ENCODE measurements at regions not wholly inside any gene's neighbourhood (a gene's known extent, or its start where the extent isn't known, plus 50 kb on each side); places are given as distances from the start of the nearest gene placed in this dataset.
A peak's percentile ranks its signal among the peaks of the same experiment; 100 is the strongest.
"Not testable (repeated sequence)": the region's sequence is repeated elsewhere in the genome, so short reads cannot be mapped to it uniquely, and the experiment has no call there.

DNA sequence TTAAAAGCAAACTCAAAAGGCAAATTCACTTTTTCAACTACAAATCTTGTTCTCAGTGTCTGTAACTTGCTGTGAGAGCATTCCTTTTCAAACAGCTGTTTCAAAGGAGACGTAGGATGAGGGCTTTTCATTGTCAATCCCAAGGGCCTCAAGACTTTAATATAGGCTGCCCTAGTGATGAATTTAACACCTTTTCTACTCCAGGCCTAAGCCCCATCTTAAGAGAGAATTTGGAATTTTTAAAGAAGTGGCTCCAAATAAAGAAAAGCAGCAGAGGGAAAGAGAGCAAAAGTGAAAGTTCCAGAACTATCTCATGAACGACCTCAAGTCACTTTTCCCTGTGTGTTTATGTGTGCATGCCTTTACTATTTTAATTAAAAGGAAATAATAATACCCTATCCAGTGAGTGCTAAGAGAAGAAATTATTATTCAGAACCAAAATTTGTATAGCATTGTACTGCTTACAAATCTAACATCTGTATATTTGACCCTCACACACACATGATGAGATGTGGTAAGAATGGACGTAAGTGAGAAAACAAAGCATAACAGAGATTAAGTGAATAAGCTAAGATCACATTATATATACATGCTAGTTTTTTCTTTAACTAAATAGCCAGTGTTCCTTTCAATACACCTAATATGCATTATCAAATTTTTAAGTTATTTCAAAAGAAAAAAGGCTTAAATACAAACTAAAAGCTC, 196.4 kb downstream of the VGLL3 start:
- peak; percentile 41 for DNase-seq (ENCODE audit: low read depth, low spot score)

- peak; percentile 92 for DNase-seq (ENCODE audit: low read depth, low spot score)
These were observed 197.2 kb downstream of the VGLL3 start for GRCh38 chr3:86793786-86794185.

DNA sequence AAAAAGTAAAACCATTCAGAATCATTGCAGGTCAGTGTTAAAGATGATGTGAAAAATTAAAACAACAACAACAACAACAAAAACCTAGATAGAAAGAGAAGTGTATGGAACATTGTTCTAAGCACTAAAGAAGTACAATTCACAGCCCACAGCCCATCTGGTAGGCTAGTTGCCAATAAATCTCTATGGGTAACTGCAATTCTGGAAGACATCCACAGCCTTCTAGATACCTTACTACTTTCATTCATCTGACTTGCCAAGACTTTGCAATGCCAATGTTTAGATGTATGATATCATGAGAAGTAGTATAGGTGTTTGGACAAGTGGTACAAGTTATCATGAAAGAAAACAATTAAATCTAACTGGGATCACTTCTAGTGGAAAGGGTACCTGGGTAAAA, 198.6 kb downstream of the VGLL3 start:
- peak; percentile 67 for DNase-seq (ENCODE audit: low read depth, low spot score)

DNA sequence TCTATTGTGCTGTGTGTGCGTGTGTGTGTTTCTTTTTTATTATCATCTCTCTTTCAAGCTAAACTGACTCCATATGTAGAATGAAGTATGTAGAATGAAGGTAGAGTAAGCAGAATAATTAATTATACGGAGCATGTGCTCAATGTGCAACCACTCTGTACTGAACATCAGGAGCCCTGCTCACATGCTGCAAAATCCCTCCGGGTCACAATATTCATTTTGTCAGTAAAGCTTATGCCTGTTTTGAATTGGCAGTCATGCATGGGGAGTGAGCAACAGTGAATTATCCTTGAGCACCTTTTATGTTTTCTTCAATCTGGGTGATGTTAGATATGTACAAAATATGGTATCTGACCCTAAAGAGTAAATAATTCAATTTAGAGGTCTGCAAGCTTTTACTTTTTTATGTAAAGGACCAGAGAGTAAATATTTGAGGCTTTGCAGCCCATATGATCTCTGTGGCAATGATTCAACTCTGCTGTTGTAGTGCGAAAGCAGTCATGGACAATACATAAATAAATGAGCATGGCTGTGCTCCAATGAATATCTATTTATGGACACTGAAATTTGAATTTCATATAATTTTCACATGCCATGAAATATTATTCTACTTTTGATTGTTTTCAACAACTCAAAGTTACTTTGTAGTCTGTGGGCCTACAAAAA, 199.9 kb downstream of the VGLL3 start:
- DNase-seq (ENCODE audit: low read depth, low spot score) = no peak

DNA sequence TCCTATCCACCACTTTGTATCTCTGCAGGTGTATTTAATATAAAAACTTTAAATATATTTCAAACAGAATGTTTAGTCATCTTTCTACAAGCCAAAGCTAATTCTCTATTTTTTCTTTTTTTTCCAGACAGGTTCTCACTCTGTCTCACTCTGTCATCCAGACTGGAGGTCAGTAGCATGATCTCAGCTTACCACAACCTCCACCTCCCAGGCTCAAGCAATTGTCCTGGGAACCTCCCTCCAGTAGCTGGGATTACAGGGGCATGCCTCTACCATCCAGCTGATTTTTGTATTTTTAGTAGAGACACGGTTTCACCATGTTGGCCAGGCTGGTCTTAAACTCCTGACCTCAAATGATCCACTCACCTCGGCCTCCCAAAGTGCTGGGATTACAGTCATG, 202.6 kb downstream of the VGLL3 start:
- peak; percentile 53 for DNase-seq (ENCODE audit: low read depth, low spot score)

- DNase-seq (ENCODE audit: low read depth, low spot score) = peak; percentile 81
These were observed 203.9 kb downstream of the VGLL3 start for GRCh38 chr3:86787091-86787490.

DNA sequence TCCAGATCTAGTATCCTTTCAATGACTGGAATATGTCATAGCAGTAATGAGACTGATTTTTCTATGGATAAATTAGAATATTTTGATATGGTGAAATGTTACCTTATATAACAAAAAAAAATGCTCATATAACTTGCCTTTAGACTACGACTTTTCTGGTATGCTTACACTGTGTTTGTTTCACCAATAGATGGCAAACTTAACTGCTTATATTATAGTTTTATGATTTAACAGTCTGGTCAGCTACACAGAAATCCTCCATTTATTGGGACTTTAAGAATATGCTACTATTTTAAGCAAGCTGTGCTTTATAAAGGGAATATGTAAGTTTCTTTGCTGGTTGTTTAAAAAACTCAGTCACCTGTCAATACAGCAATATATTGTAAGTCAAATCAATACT, 205.6 kb downstream of the VGLL3 start:
- peak; percentile 50 for DNase-seq (ENCODE audit: low read depth, low spot score)

- DNase-seq (ENCODE audit: low read depth, low spot score) = no peak
These were observed 208.1 kb downstream of the VGLL3 start for GRCh38 chr3:86782866-86783265.

DNA sequence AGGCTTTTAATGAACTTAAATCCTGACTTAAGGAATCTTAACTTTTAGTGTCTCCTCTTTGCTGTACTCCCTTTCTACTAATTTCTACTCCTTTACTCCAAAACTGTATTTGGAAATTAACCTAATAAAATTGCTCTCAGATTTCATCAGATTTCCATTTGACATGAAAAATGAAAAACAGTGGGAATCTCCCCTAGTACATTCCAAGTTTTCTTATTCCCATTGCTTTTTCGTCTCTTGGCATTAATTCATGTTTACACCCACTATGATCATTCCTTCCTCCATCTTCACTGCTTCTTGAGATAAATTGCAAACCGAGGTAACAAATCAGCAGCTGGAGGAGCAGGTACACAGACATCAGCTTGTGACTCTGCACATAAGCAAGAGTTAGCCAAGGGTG, 208.7 kb downstream of the VGLL3 start:
- no peak for DNase-seq (ENCODE audit: low read depth, low spot score)

- peak; percentile 51 for DNase-seq (ENCODE audit: low read depth, low spot score)
These were observed 216.8 kb downstream of the VGLL3 start for GRCh38 chr3:86774082-86774691.

DNA sequence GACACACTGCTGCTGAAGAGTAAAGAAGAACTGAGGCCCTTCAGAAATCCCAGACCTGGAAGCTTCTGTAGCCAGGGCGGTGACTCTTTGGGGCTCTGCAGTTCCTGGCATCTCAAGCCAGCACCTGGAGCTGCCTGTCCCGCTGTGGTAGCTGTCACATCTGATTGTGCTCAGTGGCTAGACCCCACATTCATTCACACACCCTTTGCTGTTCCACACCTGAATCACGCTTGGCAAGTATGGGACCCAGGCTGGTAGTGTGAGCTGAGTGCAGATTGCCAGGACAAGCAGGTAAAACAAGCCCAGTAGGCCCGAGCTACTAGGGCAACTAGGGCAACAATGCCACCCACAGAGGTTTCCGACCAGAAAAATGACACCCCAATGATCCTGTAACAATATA, 218.2 kb downstream of the VGLL3 start:
- DNase-seq (ENCODE audit: low read depth, low spot score) = no peak

GRCh38 chr3:86771741-86772512, 219.0 kb downstream of the VGLL3 start:
- no peak for DNase-seq (ENCODE audit: low read depth, low spot score)

DNA sequence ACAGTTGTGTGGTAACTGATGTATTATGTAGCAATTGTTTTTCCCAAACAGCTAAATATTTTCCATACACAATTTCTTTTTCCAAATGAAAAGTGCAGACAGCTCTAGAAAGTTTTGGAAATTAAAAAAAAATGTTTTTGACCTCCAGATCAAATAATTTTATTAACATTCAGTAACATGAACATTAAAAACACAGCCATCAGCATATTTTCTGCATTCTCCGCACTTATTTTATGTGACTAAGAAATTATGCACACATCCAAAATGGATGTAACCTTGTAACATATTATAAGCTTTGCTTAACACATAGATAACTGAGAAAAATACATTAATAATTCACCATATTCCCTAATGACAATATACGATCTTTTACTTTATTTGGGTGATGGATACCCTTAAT, 224.6 kb downstream of the VGLL3 start:
- DNase-seq (ENCODE audit: low read depth, low spot score) = no peak

DNA sequence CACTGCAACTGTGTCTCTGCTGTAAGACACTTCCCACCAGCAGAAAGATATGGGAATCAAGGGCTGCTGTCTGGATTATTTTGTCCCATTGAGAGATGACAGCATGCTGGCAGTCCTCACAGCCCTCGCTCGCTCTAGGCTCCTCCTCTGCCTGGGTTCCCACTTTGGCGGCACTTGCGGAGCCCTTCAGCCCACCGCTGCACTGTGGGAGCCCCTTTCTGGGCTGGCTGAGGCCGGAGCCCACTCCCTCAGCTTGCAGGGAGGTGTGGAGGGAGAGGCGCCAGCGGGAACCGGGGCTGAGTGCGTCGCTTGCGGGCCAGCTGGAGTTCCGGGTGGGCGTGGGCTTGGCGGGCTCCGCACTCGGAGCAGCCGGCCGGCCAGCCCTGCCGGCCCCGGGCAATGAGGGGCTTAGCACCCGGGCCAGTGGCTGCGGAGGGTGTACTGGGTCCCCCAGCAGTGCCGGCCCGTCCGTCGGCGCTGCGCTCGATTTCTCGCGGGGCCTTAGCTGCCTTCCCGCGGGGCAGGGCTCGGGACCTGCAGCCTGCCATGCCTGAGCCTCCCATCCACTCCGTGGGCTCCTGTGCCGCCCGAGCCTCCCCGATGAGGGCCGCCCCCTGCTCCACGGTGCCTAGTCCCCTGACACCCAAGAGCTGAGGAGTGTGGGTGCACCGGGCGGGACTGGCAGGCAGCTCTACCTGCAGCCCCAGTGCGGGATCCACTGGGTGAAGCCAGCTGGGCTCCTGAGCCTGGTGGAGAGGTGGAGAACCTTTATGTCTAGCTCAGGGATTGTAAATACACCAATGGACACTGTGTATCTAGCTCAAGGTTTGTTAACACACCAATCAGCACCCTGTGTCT, 233.4 kb downstream of the VGLL3 start:
- not testable (repeated sequence) for DNase-seq (ENCODE audit: low read depth, low spot score)

DNA sequence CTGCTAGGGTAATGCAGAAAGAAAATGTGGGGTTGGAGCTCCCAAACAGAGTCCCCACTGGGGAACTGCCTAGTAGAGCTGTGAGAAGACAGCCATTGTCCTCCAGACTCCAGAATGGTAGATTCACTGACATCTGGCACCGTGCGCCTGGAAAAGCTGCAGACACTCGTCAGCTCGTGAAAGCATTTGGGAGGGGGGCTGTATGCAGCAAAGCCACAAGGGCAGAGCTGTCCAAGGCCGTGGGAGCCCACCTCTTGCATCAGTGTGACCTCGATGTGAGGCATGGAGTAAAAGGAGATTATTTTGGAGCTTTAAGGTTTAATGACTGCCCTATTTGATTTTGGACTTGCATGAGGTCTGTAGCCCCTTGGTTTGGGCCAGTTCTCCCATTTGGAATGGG, 242.9 kb downstream of the VGLL3 start:
- DNase-seq (ENCODE audit: low read depth, low spot score) = no peak

DNA sequence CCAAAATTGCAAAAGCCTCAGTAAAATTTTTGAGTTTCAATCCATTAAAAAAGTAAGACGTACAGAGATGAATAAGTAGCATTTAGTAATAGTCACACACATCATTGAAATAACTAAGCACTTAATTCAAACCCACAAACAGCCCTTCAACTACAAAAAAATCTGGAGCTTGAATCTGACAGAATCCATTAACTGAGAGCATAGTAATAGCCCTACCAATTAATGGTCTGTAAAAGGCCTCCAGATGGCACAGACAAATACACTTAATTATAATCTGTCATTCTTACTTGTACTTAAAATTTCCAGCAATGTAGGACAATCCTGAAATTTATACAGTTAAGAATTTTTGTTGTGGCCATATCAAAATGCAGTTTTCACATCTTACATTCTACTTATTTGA, 246.9 kb downstream of the VGLL3 start:
- DNase-seq (ENCODE audit: low read depth, low spot score) = no peak

- DNase-seq (ENCODE audit: low read depth, low spot score) = no peak
These were observed 247.7 kb downstream of the VGLL3 start for GRCh38 chr3:86743233-86743632.

- DNase-seq (ENCODE audit: low read depth, low spot score) = no peak
These were observed 250.2 kb downstream of the VGLL3 start for GRCh38 chr3:86740751-86741150.

- no peak for DNase-seq (ENCODE audit: low read depth, low spot score)
These were observed 251.7 kb downstream of the VGLL3 start for GRCh38 chr3:86739244-86739643.

DNA sequence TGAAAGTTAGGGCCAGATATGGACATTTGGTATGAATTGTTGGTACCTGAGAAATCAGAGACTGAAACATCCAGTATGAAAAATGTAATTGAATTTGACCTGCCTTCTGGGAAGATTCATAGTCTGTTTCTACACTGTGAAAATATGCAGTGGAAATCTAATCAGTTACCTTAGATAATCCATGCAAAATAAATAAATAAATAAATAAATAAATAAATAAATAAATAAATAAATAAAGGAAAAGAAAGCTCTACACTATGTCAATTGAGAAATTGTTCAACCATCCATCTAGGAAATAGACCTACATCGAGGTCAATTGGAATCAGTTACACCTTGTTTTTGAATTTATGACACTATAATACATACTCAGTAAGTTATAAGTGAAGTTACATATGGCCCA, 252.3 kb downstream of the VGLL3 start:
- DNase-seq (ENCODE audit: low read depth, low spot score) = no peak

DNA sequence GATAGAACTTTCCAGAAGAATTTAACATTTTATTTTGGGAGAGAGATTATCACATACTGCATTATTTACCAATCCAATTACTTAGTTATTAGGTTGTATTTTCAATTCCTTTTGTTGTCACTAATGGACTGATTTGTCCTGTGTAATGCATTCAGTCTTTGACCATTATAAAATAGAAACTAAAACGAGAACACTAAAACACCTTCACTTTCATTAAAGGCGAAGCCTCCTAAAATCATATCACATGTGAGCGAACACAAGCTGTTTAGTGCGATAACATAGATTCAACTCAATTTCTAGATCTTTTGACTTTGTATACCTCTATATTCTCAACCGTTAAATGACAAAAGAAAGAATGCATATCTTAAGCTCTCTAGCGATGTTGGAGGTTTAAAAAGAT, 253.4 kb downstream of the VGLL3 start:
- no peak for DNase-seq (ENCODE audit: low read depth, low spot score)

All from astrocyte of the hippocampus (primary cell).